AG04450 (cell line): ENCODE measurements at regions not wholly inside any gene's neighbourhood (a gene's known extent, or its start where the extent isn't known, plus 50 kb on each side); places are given as distances from the start of the nearest gene placed in this dataset.

Experiments
- CTCF ChIA-PET: fragments of 300-600, 350-600 bp; formaldehyde crosslinking; extraction: SDS; loops from one replicate; lab custom pipeline; 2022; ENCODE audit warnings: antibody characterized with exemption, inconsistent platforms; lab: Charles Lee
- POLR2A ChIA-PET: fragments of 350-600 bp; formaldehyde crosslinking; extraction: SDS; loops from one replicate; lab custom pipeline; 2021; ENCODE audit warnings: antibody characterized with exemption, inconsistent platforms; lab: Yijun Ruan, JAX
- DNase-seq: peaks from one replicate; pipeline ENCODE4 v3.0.0-alpha.2; 2011; ENCODE audit warnings: low read depth, low spot score
- H3K27ac ChIP-seq: one replicate; pipeline ENCODE4 v1.5.1; 2012; ENCODE audit warnings: low read depth, low read length, control low read depth
- H3K27me3 ChIP-seq: one replicate; pipeline ENCODE4 v1.6.0; 2012; ENCODE audit warnings: low read length; ENCODE audit not compliant: control insufficient read depth, insufficient read depth
- H3K4me3 ChIP-seq: 2 replicates; pipeline ENCODE4 v1.5.1; 2011; ENCODE audit warnings: mild to moderate bottlenecking, low read depth, low read length, control low read depth
- H3K9me3 ChIP-seq: 2 replicates; pipeline ENCODE4 v1.5.1; 2012; ENCODE audit warnings: low read length; ENCODE audit not compliant: control insufficient read depth, insufficient read depth
- CTCF ChIP-seq: IDR thresholded peaks from 2 replicates; pipeline ENCODE4 v1.5.1; 2011; ENCODE audit warnings: low read depth, low read length, control low read depth, inconsistent platforms

- Histone ChIP-seq H3K27me3 (peaks cover 11% of the 10 kb centered on the region), H3K27ac (no peak overlapping the region), H3K9me3 (no peaks in the 10 kb centered on the region), H3K4me3 (no peak overlapping the region)
- TF ChIP-seq CTCF = no peak
- no peak for DNase-seq
- ChIA-PET CTCF (no interaction called here), POLR2A (no interaction called here)
Measured at GRCh38 chr10:62511656-62512055, 137.5 kb downstream of the ZNF365 start.

GRCh38 chr10:62512732-62513475, 138.7 kb downstream of the ZNF365 start:
- TF ChIP-seq CTCF = no peak
- H3K4me3 ChIP-seq = no peak overlapping the region
- ChIA-PET POLR2A (no interaction called here), CTCF (no interaction called here)
- no peaks in the 10 kb centered on the region for H3K9me3 ChIP-seq
- DNase-seq = no peak
- H3K27me3 ChIP-seq = peaks cover 11% of the 10 kb centered on the region
- no peak overlapping the region for H3K27ac ChIP-seq

- no peak for DNase-seq
- Histone ChIP-seq H3K4me3 (no peak overlapping the region), H3K9me3 (no peaks in the 10 kb centered on the region), H3K27me3 (peaks cover 7% of the 10 kb centered on the region), H3K27ac (no peak overlapping the region)
- no peak for TF ChIP-seq CTCF
- ChIA-PET CTCF (interaction anchor here (1.2 kb wide), 1 partner anchor 24 kb away, joined by 3 read pairs; no protein-coding TSS in a partner anchor), POLR2A (no interaction called here)
Measured at GRCh38 chr10:62514079-62514693, 140.0 kb downstream of the ZNF365 start.

GRCh38 chr10:62517252-62517651, 143.1 kb downstream of the ZNF365 start:
- no peak overlapping the region for H3K4me3 ChIP-seq
- CTCF ChIA-PET = interaction anchor here (2.0 kb wide), 1 partner anchor 37 kb away, joined by 6 read pairs; no protein-coding TSS in a partner anchor

More at GRCh38 chr10:62517252-62517651, 143.1 kb downstream of the ZNF365 start:
- no peak overlapping the region for H3K27ac ChIP-seq
- peaks cover 3% of the 10 kb centered on the region for H3K27me3 ChIP-seq
- no peaks in the 10 kb centered on the region for H3K9me3 ChIP-seq
- POLR2A ChIA-PET = no interaction called here
- TF ChIP-seq CTCF = no peak
- no peak for DNase-seq
